Prostate gland (tissue), 2 donors: ENCODE measurements at regions not wholly inside any gene's neighbourhood (a gene's known extent, or its start where the extent isn't known, plus 50 kb on each side); places are given as distances from the start of the nearest gene placed in this dataset.

Experiments used
- DNase-seq: peaks from one replicate; pipeline ENCODE4 v3.0.0-alpha.2; 2019; ENCODE audit warnings: low spot score
- H3K27ac ChIP-seq, 2 donors: fragments of 200-600 bp; sonication (generic); 2 replicates each; pipeline ENCODE4 v1.5.1; 2017 to 2019
- H3K27me3 ChIP-seq: fragments of 200-600 bp; sonication (generic); replicated peaks from 2 replicates; pipeline ENCODE4 v1.5.1; 2019; ENCODE audit not compliant: insufficient read depth
- H3K36me3 ChIP-seq, 2 donors: fragments of 200-600 bp; sonication (generic); 1 replicate in 1 of 2; 2 replicates in 1 of 2; pipeline versions ENCODE4 v1.5.1 to v1.8.1; 2017 to 2019
- H3K4me1 ChIP-seq: fragments of 200-600 bp; sonication (generic); replicated peaks from 2 replicates; pipeline ENCODE4 v1.5.1; 2019
- H3K4me3 ChIP-seq, 2 donors: fragments of 200-600 bp; sonication (generic); 2 replicates each; pipeline ENCODE4 v1.5.1; 2017 to 2019
- H3K9me3 ChIP-seq: fragments of 200-600 bp; sonication (generic); 2 replicates; pipeline ENCODE4 v1.5.1; 2017
- POLR2A ChIP-seq: fragments of 450-650 bp; IDR thresholded peaks from one replicate; pipeline ENCODE4 v1.6.1; 2016; ENCODE audit warnings: antibody characterized with exemption, mild to moderate bottlenecking
- POLR2AphosphoS5 ChIP-seq: sonication (generic); formaldehyde crosslinking; IDR thresholded peaks from one replicate; pipeline ENCODE4 v1.6.1; 2017; ENCODE audit warnings: antibody characterized with exemption
- WGBS: methylation state at CpG from one replicate; pipeline ENCODE4 v1.1.5; 2018; 5-methylcytosine and 5-hydroxymethylcytosine counted together
- intact Hi-C: fragments of 100-400 bp; cut with DNase I; formaldehyde crosslinking; loops from one replicate; pipeline ENCODE4 v1.14.2; 2022
- TF ChIP-seq, protein P1 (sequence below), 4 experiments: fragments of 200-600 bp in 2 of 4; fragments of 450-650 bp in 2 of 4; sonication (generic) in 2 of 4; IDR thresholded peaks; 1 replicate in 3 of 4; 2 replicates in 1 of 4; pipeline ENCODE4 v1.5.1; 2016 to 2019; ENCODE audit warnings: antibody characterized with exemption in 4 of 4, mild to moderate bottlenecking in 2 of 4, moderate library complexity in 2 of 4

DNA sequence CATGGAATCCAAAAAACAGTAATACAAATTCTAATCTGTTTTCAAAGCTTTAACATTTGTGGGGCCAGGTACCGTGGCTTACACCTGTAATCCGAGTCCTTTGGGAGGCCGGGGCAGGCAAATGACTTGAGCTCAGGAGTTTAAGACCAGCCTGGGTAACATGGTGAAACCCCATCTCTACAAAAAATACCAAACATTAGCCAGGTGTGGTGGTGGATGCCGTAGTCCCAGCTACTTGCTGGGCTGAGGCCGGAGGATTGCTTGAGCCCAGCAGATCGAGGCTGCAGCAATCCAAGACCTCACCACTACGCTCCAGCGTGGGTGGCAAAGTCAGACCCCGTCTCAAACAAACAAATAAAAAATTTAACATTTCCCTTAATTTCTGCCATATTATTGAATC, 74.3 kb upstream of the SALL3 start:
- H3K36me3 ChIP-seq: no peaks in the 10 kb centered on the region
- H3K4me1 ChIP-seq: no peaks in the 10 kb centered on the region
- no peak for DNase-seq
- H3K27ac ChIP-seq: no peak overlapping the region
- no peaks in the 10 kb centered on the region for H3K27me3 ChIP-seq
- H3K9me3 ChIP-seq: no peaks in the 10 kb centered on the region
- 87% methylated on average over 9 of the region's 9 CpGs for WGBS
- intact Hi-C loops: no loop called here
- H3K4me3 ChIP-seq: no peak overlapping the region
- TF ChIP-seq POLR2AphosphoS5: no peak
- TF ChIP-seq, protein P1, sequence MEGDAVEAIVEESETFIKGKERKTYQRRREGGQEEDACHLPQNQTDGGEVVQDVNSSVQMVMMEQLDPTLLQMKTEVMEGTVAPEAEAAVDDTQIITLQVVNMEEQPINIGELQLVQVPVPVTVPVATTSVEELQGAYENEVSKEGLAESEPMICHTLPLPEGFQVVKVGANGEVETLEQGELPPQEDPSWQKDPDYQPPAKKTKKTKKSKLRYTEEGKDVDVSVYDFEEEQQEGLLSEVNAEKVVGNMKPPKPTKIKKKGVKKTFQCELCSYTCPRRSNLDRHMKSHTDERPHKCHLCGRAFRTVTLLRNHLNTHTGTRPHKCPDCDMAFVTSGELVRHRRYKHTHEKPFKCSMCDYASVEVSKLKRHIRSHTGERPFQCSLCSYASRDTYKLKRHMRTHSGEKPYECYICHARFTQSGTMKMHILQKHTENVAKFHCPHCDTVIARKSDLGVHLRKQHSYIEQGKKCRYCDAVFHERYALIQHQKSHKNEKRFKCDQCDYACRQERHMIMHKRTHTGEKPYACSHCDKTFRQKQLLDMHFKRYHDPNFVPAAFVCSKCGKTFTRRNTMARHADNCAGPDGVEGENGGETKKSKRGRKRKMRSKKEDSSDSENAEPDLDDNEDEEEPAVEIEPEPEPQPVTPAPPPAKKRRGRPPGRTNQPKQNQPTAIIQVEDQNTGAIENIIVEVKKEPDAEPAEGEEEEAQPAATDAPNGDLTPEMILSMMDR (IDR thresholded peaks at IDR 0.05): no peak
- no peak for TF ChIP-seq POLR2A

DNA sequence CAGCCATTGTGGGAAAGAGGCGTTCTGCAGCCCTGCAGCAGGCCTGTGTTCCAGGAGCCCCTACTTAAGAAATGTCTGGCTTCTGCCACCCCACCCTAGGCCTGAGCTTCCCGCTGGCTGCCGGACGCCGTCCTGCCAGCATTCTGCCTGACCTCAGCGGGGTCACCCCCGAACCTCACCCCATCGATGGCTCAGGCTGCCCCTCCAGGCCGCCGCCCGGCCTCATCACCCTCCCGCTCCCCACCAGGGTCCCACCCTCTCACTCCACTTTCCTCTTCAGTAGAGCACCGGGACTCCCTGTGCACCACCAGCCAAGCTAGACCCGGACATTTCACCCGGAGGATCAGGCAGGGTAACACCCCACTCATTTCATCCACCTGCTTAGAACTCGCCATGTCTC, 73.6 kb upstream of the SALL3 start:
- H3K27me3 ChIP-seq: no peaks in the 10 kb centered on the region

DNA sequence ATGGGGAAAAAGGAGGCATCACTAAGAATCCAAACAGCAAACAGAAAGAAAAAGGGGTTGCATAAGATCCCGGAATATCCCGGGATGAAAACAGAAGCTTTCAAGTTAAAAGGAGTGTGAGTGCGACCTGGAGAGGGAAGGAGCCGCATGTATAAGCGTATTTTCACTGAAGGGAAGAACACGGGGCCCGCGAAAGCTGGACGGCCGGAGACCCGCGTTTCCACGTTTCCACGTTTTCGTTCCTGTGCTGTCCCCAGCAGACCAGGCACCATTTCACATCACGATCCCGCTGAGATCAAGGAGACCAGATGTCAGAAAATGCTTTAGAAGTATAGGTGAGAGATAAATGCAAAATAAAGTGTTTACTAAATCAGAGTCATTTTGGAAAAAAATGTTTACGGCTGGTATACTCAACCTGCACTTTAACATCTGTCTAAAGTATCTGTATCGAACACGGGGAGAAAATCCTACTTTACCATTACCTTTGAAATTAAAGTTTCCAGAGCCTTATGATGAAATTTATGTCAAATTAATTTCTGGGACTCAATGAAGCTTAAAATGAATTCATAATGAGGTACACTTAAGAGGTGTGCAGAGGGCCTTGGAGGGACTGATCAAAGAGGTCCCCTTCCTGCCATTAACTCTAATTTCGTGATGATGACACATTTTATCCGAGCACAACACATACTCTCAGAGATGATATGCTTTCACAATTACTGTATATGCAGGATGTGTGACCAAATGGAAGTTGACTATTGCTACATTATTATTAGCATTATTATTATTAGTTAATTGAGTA, 71.0 kb upstream of the SALL3 start:
- Histone ChIP-seq H3K36me3 (no peaks in the 10 kb centered on the region), H3K4me1 (no peaks in the 10 kb centered on the region), H3K4me3 (no peak overlapping the region), H3K9me3 (no peaks in the 10 kb centered on the region), H3K27me3 (no peaks in the 10 kb centered on the region), H3K27ac (no peak overlapping the region)
- no peak for DNase-seq
- WGBS: 93% methylated on average over 22 of the region's 22 CpGs
- intact Hi-C loops: no loop called here
- TF ChIP-seq, protein P1 (IDR thresholded peaks at IDR 0.05): no peak
- TF ChIP-seq POLR2AphosphoS5 (no peak), POLR2A (no peak)

More for the DNA sequence above, 73.6 kb upstream of the SALL3 start:
- H3K9me3 ChIP-seq: no peaks in the 10 kb centered on the region
- no peak for DNase-seq
- WGBS: 89% methylated on average over 16 of the region's 16 CpGs
- H3K4me3 ChIP-seq: no peak overlapping the region
- intact Hi-C loops: no loop called here
- H3K4me1 ChIP-seq: no peaks in the 10 kb centered on the region
- no peak overlapping the region for H3K27ac ChIP-seq
- H3K36me3 ChIP-seq: no peaks in the 10 kb centered on the region
- TF ChIP-seq, protein P1 (IDR thresholded peaks at IDR 0.05): no peak
- no peak for TF ChIP-seq POLR2AphosphoS5
- no peak for TF ChIP-seq POLR2A

DNA sequence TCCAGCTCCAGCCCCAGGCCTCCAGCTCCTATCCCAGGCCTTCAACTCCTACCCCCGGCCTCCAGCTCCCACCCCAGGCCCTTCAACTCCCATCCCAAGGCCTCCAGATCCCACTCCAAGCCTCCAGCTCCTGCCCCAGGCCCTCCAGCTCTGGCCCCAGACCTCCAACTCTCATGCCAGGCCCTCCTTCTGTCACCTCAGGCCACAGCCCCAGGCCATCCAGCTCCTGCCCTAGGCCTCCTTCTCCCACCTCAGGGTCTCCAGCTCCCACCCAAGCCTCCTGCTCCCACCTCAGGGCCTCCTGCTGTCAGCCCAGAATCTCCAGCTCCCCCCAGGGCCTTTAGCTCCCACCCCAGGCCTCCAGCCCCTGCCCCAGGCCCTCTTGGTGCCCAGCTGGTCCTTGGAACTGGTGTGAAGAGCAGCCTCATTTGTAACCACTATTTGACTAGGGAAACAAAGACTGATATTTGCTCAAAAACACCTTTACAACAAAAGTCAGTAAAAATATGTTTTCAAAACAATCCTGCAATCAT, 67.8 kb upstream of the SALL3 start:
- Histone ChIP-seq H3K36me3 (no peaks in the 10 kb centered on the region), H3K9me3 (no peaks in the 10 kb centered on the region), H3K4me3 (no peak overlapping the region), H3K4me1 (no peaks in the 10 kb centered on the region), H3K27me3 (no peaks in the 10 kb centered on the region), H3K27ac (no peak overlapping the region)
- TF ChIP-seq POLR2AphosphoS5 (no peak), POLR2A (no peak)
- TF ChIP-seq, protein P1 (IDR thresholded peaks at IDR 0.05): no peak
- intact Hi-C loops: no loop called here
- no peak for DNase-seq
- 81% methylated on average over 1 of the region's 1 CpG for WGBS

DNA sequence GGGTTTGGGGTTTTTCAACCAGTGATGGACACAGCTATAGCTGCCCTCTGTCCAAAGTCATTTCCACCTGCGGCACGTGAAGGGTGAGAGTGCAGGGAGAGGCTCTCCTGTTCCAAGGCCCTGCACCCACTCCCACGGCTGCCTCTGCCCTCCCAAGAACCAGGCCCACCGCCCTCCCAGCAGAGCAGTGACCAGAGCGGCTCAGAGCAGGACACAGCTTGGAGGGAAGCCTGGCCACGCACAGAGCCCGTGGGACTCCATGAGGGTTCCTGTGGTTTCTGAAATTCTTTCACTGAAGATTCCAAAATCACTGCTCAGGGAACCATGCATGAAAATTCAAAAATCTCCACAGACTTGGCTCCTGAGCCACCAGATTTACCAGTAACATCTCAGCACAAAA, 67.3 kb upstream of the SALL3 start:
- no peaks in the 10 kb centered on the region for H3K9me3 ChIP-seq
- H3K27ac ChIP-seq: no peak overlapping the region
- no peak for DNase-seq
- intact Hi-C loops: no loop called here
- H3K4me3 ChIP-seq: no peak overlapping the region
- no peaks in the 10 kb centered on the region for H3K36me3 ChIP-seq
- H3K4me1 ChIP-seq: no peaks in the 10 kb centered on the region
- no peaks in the 10 kb centered on the region for H3K27me3 ChIP-seq
- WGBS: 92% methylated on average over 7 of the region's 7 CpGs
- no peak for TF ChIP-seq POLR2AphosphoS5
